ENCODE measurements at regions not wholly inside any gene's neighbourhood (a gene's known extent, or its start where the extent isn't known, plus 50 kb on each side); places are given as distances from the start of the nearest gene placed in this dataset.

- no peak for DNase-seq
These were observed 421.5 kb upstream of the USP24 start for GRCh38 chr1:55636696-55637095.

GRCh38 chr1:55635856-55636255 lies 420.7 kb upstream of the USP24 start:
- DNase-seq: no peak

GRCh38 chr1:55634516-55634915 lies 419.4 kb upstream of the USP24 start:
- no peak for DNase-seq

GRCh38 chr1:55632906-55633305 lies 417.7 kb upstream of the USP24 start:
- DNase-seq: no peak

GRCh38 chr1:55632058-55632457 lies 416.9 kb upstream of the USP24 start:
- DNase-seq: no peak

GRCh38 chr1:55631509-55631908 lies 416.3 kb upstream of the USP24 start:
- no peak for DNase-seq

GRCh38 chr1:55626326-55626725 lies 411.2 kb upstream of the USP24 start:
- DNase-seq: no peak

GRCh38 chr1:55624766-55625165 lies 409.6 kb upstream of the USP24 start:
- no peak for DNase-seq

GRCh38 chr1:55623311-55623710 lies 408.1 kb upstream of the USP24 start:
- DNase-seq: no peak

- DNase-seq: no peak
These were observed 406.9 kb upstream of the USP24 start for GRCh38 chr1:55622074-55622473.

- DNase-seq: no peak
These were observed 403.0 kb upstream of the USP24 start for GRCh38 chr1:55618199-55618598.

- DNase-seq: no peak
These were observed 402.3 kb upstream of the USP24 start for GRCh38 chr1:55617288-55617982.

- DNase-seq: no peak
These were observed 397.8 kb upstream of the USP24 start for GRCh38 chr1:55612988-55613387.

- no peak for DNase-seq
These were observed 396.0 kb upstream of the USP24 start for GRCh38 chr1:55611123-55611522.

GRCh38 chr1:55610203-55610602 lies 395.0 kb upstream of the USP24 start:
- no peak for DNase-seq

- DNase-seq: no peak
These were observed 394.5 kb upstream of the USP24 start for GRCh38 chr1:55609630-55610029.

GRCh38 chr1:55605155-55605554 lies 390.0 kb upstream of the USP24 start:
- DNase-seq: no peak

GRCh38 chr1:55604749-55605148 lies 389.6 kb upstream of the USP24 start:
- DNase-seq: no peak

- no peak for DNase-seq
These were observed 389.0 kb upstream of the USP24 start for GRCh38 chr1:55604179-55604578.

- no peak for DNase-seq
These were observed 385.1 kb upstream of the USP24 start for GRCh38 chr1:55600242-55600641.

- no peak for DNase-seq
These were observed 382.7 kb upstream of the USP24 start for GRCh38 chr1:55597910-55598309.

- no peak for DNase-seq
These were observed 379.5 kb upstream of the USP24 start for GRCh38 chr1:55594701-55595100.

- DNase-seq: no peak
These were observed 378.1 kb upstream of the USP24 start for GRCh38 chr1:55593298-55593697.

- no peak for DNase-seq
These were observed 377.0 kb upstream of the USP24 start for GRCh38 chr1:55592122-55592521.

- no peak for DNase-seq
These were observed 374.6 kb upstream of the USP24 start for GRCh38 chr1:55589671-55590297.

Data from NCI-H1930 (cell line).